ENCODE measurements at regions not wholly inside any gene's neighbourhood (a gene's known extent, or its start where the extent isn't known, plus 50 kb on each side); places are given as distances from the start of the nearest gene placed in this dataset.
A peak's percentile ranks its signal among the peaks of the same experiment; 100 is the strongest.
"Not testable (repeated sequence)": the region's sequence is repeated elsewhere in the genome, so short reads cannot be mapped to it uniquely, and the experiment has no call there.

DNA sequence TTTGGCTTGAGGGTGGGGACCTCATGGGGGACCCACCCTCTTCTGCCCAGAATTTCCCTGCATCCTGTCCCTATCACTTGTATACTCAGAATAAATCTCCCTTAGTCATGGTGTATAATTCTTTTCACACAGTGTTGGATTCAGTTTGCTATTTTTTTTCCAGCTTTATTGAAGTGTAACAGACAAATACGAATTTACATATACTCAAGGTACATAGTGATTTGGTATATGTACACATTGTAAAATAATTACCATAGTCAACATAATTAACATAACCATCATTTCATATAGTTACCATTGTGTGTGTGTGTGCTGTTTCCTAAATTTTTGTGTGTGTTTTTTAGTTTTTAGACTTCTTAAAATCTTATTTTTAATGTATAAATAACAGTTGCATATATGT lies 269.9 kb downstream of the CNTNAP3 start:
- not testable (repeated sequence) for DNase-seq (ENCODE audit: low read depth)

DNA sequence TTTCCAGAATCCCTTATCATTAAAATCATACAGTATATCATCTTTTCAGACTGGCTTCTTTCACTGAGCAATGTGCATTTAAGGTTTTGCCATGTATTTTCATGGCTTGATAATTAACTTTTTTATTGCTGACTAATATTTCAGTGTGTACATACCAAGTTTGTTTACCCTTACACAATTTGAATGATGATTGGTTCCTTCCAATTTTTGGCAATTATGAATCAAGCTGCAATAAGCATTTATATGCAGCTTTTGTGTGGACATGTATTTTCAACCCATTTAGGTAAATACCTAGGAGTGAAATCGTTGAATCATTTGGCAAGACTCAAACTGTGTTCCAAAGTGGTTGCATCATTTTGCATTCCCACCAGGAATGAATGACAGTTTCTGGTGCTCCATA lies 272.8 kb downstream of the CNTNAP3 start:
- not testable (repeated sequence) for DNase-seq (ENCODE audit: low read depth)

DNA sequence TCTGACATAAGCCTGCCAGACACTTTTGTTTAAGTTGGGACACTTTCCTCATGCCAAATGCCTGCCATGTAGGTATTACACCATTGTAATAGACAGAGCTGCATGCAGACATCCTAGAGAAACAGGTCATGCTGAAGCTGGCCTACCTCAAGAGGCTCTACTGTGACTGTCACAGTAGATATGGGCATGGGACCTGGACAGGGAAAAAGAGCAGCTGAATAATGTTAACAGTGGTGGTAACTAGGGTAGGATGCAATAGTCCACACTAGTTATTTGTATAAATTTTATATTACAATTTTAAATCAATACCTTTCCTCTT lies 273.2 kb downstream of the CNTNAP3 start:
- DNase-seq (ENCODE audit: low read depth) = not testable (repeated sequence)

GRCh38 chr9:39014096-39014804 lies 273.7 kb downstream of the CNTNAP3 start:
- not testable (repeated sequence) for DNase-seq (ENCODE audit: low read depth)

GRCh38 chr9:39009743-39010142 lies 278.2 kb downstream of the CNTNAP3 start:
- not testable (repeated sequence) for DNase-seq (ENCODE audit: low read depth)

DNA sequence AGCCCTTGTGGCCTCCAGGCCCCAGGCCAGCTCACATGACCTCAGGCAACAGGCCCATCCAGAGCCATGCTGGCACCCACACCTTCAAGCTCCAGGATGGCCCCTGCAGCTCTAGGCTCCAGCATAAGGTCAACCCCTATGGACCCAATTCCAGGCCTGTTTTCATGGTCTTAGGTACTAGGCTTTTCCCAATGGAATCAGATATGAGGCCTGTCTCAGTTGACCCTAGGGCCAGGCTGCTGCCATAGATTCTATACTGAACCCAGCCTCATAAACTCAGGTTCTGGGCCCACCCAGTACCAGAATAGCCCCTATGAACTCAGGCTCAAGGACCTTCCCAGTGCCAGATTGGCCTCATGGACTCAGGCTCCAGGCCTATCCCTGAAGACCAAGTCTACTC lies 278.6 kb downstream of the CNTNAP3 start:
- DNase-seq (ENCODE audit: low read depth) = not testable (repeated sequence)

DNA sequence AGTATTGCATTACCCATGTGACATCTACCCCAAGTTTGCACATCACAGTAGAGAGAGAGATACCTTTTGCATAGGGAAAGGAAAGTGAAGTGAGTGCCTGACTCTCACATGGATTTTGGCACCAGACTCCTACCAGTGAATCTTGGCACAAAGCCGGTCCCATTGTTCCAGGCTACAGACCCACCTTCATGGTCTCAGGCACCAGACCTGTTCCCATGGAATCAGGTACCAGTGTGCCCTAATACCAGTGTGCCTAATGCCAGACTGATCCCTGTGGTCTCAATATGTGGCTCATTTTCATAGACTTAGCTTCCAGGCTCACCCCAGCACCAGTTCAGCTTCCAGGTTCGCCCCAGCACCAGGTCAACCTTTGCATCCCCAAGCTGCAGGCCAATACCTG lies 279.1 kb downstream of the CNTNAP3 start:
- DNase-seq (ENCODE audit: low read depth) = not testable (repeated sequence)

DNA sequence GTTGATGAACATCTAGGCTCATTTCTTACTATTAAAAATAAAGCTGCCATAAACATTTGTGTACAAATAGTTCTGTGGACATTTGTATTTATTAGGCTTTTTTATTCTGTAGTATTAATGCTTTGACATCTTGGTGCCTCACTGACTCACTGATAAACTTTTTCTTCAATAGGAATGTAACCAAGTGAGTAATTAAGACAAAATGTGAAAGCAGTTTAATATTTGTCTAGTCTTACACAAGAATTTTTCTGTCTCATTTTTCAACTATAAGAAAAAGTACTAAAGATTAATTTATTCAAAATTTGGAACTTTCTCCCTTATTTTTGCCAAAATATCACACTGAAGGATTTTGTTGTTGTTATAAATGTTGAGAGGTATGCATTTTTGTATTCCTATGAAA lies 282.2 kb downstream of the CNTNAP3 start:
- peak; percentile 5 for DNase-seq (ENCODE audit: low read depth)

DNA sequence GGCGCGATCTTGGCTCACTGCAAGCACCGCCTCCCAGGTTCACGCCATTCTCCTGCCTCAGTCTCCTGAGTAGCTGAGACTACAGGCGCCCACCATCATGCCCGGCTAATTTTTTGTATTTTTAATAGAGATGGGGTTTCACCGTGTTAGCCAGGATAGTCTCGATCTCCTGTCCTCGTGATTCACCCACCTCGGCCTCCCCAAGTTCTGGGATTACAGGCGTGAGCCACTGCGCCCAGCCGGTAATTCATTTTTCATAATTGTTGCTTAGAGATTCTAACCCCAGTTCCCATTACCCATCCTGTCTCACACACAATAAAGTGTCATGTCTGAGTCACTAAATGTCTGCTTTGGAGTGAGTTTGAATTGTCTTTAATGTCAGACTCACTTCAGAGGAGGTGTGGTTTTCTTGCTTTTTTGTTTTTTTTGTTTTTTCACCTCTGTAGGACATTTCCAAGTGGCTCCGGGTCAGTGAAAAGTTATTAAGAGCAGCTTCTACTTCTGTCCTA lies 281.2 kb upstream of the FAM240B start:
- peak; percentile 25 for DNase-seq (ENCODE audit: low read depth)

- DNase-seq (ENCODE audit: low read depth) = peak; percentile 13
Measured at GRCh38 chr9:38999277-38999676, 279.3 kb upstream of the FAM240B start.

GRCh38 chr9:38993690-38994089 lies 273.8 kb upstream of the FAM240B start:
- not testable (repeated sequence) for DNase-seq (ENCODE audit: low read depth)

GRCh38 chr9:38993156-38993555 lies 273.2 kb upstream of the FAM240B start:
- not testable (repeated sequence) for DNase-seq (ENCODE audit: low read depth)

DNA sequence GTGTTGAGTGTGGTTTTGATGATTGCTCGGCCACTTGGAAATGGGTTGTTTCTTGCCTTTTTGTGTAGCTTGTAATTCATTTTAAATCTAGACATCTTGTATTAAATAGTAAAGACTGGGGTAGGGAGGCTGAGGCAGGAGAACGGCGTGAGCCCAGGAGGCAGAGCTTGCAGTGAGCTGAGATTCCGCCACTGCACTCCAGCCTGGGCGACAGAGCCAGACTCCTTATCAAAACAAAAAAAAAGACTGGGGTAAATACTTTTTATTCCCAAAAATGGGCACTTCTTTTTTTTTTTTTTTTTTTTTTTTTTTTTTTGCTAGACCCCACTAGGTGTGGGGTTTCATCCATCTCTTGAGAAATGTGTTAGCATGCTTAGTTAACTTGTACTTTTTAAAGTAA lies 258.8 kb upstream of the FAM240B start:
- DNase-seq (ENCODE audit: low read depth) = not testable (repeated sequence)

GRCh38 chr9:38969480-38969879 lies 249.5 kb upstream of the FAM240B start:
- DNase-seq (ENCODE audit: low read depth) = not testable (repeated sequence)

DNA sequence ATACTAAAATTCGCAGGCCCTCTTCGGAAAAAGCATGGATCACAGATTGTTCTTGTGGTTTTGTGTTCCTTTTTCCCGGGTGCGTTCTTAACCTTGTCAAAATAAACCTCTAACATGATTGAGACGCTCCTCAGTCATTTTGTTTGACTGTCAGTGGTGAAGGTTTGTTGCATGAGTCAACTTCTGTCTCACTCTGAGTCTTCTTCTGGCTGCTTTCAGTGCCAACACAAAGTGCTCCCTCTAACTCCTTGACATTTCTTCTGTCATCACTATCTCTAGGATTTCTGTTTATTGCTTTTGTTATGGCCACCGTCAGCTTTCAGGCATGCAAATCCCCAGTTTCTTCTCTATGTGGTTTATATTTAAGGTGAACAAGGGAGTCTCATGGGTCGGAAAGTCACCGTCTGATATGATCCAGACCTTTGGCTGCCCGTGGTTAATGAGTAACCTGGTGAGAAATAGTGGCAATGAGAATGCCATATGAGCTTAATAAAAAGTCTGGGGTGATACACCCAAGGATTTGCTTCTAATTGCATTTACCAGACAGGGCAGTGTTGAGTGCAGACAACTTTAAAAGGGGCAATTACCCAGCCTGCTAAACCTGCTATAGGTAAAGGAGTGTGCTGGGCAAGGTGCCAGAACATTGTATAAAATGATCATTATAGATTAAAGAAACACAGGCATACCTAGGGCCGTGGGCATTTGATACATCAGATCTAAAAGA lies 248.9 kb upstream of the FAM240B start:
- not testable (repeated sequence) for DNase-seq (ENCODE audit: low read depth)

DNA sequence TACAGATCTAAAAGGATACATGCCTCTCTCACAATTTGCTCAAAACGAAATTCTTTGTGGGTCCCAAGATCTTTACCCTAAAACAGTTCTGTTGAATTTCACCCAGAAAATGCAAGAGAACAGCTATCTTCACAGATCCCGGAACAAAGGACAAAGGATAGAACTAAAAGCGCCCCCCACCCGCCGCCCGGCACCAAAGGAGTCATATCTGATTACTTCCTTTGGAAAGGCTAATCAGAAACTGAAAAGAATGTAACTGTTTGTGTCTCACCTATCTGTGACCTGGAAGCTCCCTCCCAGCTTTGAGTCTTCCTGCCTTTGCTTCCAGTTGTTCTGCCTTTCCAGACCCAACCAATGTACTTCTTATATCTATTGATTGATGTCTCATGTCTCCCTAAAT lies 247.9 kb upstream of the FAM240B start:
- DNase-seq (ENCODE audit: low read depth) = not testable (repeated sequence)

- not testable (repeated sequence) for DNase-seq (ENCODE audit: low read depth)
Measured at GRCh38 chr9:38967285-38967684, 247.4 kb upstream of the FAM240B start.

DNA sequence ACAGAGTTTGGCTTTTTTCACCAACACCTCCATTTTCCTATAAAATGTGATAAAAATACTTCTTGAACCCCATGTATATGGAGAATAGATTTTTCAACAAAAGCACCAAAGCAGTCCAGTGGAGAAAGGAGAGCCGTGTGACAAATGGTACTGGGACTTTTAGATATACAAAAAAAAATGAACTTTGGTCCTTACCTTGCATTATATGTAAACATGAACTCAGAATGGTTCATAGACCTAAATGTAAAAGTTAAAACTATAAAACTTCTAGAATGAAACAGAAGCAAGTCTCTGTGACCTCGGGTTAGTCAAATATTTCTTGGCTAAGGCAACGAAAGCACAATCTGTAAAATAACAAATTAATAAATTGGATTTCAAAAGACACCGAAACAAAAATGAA lies 239.9 kb upstream of the FAM240B start:
- DNase-seq (ENCODE audit: low read depth) = not testable (repeated sequence)

DNA sequence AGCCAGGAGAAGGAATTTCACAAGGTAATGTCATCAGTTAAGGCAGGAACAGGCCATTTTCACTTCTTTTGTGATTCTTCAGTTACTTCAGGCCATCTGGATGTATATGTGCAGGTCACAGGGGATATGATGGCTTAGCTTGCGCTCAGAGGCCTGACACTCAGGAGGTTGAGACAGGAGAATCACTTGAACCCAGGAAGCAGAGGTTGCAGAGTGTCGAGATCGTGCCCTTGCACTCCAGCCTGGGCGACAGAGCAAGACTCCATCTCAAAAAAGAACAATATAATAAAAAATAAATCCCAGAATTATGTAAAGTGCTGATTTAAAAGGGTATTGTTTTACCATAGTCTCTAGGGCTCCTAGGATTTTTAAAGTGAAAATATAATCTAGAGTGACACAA lies 235.9 kb upstream of the FAM240B start:
- DNase-seq (ENCODE audit: low read depth) = not testable (repeated sequence)

DNA sequence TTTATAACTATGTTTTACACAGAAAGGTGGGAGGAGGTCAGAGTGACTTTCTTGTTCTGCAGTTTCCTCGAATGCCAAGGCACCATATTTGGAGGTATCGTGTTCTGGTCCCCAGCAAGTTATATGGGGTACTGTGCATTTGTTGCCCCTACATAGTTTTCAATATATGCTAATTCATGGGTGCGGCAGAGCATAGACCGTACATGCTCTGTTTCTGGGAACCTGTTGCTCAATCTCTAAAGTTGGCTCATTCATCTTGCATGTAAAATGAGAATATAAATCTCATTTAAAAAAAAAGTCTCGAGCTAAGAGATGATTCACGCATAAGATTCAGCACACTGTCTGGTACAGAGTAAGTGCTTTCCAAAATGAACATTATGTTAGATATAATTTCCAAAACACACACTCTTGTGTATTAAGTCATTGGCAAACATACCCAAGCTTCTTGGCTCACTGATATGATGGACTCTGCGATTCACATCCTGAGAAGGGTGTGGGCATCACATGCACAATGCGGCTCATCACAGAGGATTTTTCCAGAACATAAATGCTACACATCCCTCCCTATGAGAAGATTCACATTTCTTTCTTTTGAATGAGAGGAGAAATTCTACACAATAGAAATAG lies 232.9 kb upstream of the FAM240B start:
- not testable (repeated sequence) for DNase-seq (ENCODE audit: low read depth)

GRCh38 chr9:38945929-38946570 lies 226.1 kb upstream of the FAM240B start:
- not testable (repeated sequence) for DNase-seq (ENCODE audit: low read depth)

DNA sequence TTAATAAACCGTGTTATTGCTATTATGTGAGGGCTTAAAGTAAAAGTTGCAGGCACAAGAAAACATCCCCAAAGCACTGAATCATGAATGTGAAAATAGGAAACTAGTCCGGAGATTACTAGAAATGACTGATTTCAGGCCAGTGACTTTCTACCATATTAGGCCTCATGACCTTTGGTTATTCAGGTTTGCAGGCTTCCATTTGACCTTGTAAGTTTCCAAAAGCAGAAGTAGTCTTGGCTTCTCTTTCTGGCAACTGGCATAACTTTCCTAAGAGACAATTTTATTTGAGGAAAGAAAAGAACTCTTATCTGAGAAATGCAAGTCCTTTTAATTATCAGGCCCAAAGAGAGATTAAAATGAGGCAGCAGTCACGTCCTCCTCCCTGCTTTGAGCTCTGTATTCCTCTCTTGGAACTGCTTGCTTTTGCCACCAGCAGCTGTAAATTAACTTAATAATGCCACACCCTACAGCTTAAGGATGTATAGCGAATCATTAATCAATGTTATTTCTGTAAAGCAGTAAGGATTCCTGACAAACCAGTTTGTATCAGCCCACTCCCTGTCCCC lies 225.0 kb upstream of the FAM240B start:
- DNase-seq (ENCODE audit: low read depth) = not testable (repeated sequence)

Data from LHCN-M2 (cell line).